ENCODE measurements at regions not wholly inside any gene's neighbourhood (a gene's known extent, or its start where the extent isn't known, plus 50 kb on each side); places are given as distances from the start of the nearest gene placed in this dataset.
"Not testable (repeated sequence)": the region's sequence is repeated elsewhere in the genome, so short reads cannot be mapped to it uniquely, and the experiment has no call there.

GRCh38 chr6:82517896-82518295, 154.3 kb downstream of the TPBG start:
- not testable (repeated sequence) for DNase-seq

DNA sequence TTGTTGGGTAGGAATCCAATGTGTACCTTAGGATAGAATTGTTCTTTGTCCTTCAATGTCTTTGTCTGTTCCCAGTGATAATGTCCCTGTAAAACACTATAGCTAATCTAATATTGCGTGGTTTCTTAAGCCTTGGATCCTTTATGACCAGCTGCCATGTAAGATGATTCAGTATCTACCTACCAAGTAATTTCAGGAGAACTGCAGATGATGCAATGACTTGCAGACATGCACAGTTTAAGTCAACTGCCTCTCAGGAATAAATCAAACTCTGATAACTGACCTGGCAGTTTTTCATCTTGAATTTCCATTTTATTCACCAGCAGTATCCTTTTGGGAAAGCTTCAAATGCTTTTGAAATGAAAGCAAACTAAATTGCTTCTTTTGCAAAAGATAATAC, 157.8 kb downstream of the TPBG start:
- DNase-seq = no peak

DNA sequence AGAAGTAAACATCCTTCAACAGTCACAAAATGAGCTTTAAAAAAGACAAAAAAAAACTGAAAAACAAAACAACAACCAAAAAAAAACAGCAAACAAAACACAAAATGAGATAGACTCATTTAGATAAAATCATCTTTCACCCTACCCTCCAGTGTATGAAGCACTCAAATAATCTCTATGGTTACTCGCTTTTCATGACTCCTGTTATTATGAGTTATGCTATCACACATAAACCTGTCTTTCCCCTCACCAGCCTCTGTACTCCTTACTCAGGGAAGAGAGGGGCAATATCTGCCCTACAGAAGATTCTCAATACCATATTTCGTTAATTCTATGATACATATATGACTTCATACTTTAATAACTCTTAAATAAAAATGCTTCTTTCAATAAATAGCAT, 158.2 kb downstream of the TPBG start:
- no peak for DNase-seq

DNA sequence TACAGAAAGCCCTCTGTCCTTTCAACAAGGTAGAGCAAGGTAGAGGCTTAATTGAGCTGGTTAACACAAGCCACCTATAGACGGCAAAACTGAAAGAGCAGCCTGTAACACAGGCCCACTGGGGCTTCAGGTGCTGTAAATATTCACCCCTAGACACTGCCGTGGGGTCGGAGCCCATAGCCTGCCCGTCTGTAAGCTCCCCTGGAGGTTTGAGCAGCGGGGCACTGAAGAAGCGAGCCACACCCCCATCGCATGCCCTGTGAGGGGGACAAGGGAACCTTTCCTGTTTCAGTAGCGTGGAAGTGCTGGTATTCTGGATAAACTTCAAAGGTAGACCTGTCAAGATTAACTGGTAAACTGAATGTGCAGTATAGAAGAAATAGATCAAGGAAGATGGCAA, 160.4 kb downstream of the TPBG start:
- no peak for DNase-seq

DNA sequence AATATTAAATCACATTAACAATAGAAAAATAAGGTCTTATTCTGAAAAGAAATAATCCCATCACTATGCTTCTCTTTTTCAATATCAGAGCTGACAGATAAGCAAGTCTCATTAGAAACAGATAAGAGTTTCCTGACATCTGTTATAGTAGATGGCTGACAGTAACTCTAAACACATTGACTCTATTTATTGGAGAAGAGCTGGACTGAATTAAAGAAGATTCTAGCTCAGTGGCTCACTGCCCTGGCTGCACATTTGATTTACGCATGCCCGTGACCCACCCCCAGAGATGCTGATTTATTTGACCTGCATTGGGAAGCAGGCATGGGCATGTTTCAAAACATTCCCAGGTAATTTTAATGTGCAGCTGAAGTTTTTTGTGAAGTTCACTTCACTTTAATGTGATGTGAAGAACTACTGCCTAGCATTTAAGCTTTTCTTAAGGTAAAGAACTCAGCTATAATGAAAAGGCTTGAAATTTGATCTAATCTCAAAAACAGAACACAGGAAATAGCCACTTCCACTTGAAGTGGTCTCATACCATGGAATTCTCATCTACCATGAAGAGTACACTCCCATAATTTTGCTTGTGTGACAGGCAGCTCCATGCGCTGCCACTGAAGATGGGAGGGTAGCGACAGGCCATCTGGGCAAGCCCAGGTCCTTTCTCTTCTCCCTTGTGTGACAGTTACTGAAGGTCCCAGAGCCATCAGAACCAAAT, 162.3 kb downstream of the TPBG start:
- peak; percentile 98 for DNase-seq

- DNase-seq = not testable (repeated sequence)
These were observed 166.4 kb downstream of the TPBG start for GRCh38 chr6:82529960-82530460.

DNA sequence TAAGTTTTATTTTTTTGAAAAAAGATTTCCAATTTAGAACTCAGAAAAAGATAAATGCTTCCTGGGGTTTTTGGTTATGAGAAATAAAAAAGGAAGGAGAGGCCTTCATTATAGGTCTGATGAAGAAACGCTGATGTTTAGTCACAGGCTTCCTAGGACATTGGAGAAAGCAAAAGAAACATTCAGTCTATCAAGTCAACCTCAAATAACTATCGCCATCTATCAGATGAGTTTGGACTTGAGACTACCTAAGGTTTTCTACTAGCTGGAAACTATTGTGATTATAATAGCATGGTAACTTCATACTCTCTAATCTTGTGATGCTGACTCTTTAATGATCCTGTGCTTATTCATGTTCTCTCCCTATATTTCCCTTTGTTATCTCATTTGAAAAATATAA, 171.3 kb downstream of the TPBG start:
- no peak for DNase-seq

DNA sequence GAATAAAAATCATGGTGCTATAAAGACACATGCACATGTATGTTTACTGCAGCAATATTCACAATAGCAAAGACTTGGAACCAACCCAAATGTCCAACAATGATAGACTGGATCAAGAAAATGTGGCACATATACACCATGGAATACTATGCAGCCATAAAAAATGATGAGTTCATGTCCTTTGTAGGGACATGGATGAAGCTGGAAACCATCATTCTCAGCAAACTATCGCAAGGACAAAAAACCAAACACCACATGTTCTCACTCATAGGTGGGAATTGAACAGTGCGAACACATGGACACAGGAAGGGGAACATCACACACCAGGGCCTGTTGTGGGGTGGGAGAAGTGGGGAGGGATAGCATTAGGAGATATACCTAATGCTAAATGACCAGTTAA, 185.9 kb downstream of the TPBG start:
- DNase-seq = not testable (repeated sequence)

DNA sequence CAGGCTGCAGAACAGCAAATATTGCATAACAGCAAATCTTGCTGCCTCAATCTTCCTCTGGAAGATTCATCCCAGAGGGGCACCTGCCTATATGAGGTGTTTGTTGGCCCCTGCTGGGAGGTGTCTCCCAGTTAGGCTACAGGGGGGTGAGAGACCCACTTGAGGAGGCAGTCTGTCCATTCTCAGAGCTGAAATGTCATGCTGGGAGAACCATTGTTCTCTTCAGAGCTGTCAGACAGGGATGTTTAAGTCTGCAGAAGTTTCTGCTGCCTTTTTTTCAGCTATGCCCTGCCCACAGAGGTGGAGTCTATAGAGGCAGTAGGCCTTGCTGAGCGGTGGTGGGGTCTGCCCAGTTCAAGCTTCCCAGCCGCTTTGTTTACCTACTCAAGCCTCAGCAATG, 187.7 kb downstream of the TPBG start:
- not testable (repeated sequence) for DNase-seq

DNA sequence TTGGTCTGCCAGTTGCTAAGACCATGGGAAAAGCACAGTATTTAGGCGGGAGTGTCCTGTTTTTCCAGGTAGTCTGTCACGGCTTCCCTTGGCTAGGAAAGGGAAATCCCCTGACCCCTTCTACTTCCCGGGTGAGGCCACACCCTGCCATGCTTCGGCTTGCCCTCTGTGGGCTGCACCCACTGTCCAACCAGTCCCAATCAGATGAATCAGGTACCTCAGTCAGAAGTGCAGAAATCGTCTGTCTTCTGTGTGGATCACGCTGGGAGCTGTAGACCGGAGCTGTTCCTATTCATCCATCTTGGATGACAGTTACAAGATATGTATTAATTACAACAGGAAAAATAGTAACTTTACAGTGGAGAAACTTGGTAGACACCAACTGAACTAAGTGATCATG, 188.2 kb downstream of the TPBG start:
- no peak for DNase-seq

- DNase-seq = no peak
These were observed 190.4 kb downstream of the TPBG start for GRCh38 chr6:82553863-82554531.

DNA sequence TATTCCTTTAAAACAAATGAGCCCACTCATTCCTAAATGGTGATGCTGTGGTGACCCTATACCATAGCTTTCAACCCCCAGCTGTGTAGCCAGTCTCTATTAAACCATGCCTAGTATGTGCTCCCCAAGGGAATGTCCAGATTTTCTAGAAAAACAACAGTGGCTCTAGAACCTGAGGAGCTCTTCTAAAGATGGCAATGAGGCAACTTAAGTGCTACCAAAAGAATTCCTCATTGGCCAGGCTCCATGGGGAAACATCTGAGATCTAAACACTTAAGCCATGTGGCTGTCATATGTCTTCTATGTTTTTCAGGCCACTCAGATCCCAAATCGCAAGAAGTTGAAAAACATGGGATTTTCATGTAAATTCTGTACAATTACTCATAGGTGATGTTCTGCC, 191.0 kb downstream of the TPBG start:
- no peak for DNase-seq

GRCh38 chr6:82555801-82556200, 192.2 kb downstream of the TPBG start:
- DNase-seq = no peak

GRCh38 chr6:82558531-82558930, 194.9 kb downstream of the TPBG start:
- not testable (repeated sequence) for DNase-seq

DNA sequence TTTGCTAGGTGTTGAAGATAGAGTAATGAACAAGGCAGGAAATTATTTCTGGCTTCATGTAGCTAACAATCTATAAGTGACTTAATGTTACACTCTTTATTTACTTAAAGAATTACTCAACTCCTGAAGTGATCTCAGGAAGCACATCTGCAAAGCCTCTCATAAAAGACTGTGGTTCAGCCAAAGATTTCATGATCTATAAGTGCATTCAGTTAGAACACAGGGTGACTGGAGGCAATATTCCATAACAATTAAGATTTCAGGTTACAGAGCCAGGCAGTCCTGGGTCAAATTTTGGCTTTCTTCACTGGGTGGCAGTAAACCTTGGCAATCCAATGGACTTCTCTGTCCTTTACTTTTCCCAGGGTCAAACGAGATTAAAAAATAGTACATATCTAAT, 204.0 kb downstream of the TPBG start:
- peak; percentile 71 for DNase-seq

DNA sequence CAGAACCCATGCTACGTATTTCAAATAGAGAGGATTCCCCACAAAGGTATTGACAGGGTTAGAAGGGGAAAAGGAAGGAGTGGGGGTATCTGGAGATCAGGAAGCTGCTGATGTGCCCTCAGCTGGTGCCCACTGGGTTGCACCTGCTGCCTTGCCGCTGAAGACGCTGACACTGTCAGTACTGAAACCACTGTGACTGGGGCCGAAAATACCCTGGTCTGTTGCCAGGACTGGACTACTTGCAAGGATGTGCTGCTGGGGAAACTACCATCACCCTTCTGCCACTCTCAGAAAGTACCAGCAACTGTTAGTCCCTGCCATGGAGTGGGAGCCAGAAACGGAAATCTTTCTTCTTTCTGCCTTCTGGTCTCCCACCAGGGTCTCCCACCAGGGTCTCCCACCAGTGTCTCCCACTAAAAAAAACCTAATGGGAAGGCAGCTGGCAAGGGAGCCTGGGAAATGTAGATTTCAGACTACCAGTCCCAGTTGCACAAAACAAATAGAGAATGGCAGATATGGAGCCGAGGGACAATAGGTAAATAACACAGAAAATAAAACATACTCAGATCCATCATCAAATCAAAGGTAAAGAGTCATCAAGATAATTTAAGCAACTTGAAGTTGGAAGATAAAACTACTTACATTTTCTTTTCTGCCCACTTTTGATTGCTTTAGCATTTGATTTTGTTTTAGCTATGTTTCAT, 204.8 kb downstream of the TPBG start:
- peak; percentile 95 for DNase-seq

DNA sequence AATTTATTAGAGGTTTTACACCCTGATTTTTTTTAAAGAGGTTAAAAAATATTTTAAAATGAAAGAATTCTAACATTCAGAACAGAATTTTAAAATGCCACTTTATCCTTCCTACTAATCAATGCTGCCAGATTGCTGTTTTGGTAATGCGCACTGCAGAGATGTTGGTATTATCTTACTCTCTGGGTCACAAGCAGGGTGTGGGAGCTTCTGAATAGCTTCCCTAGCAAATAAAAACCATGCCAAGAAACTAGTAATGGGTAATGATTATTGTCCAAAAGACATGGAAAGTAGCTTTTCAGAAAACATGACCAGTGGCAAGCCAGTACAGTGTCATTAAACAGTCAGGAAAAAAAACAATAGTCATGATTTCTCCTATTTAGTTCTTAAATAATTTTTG, 205.4 kb downstream of the TPBG start:
- DNase-seq = peak; percentile 61

DNA sequence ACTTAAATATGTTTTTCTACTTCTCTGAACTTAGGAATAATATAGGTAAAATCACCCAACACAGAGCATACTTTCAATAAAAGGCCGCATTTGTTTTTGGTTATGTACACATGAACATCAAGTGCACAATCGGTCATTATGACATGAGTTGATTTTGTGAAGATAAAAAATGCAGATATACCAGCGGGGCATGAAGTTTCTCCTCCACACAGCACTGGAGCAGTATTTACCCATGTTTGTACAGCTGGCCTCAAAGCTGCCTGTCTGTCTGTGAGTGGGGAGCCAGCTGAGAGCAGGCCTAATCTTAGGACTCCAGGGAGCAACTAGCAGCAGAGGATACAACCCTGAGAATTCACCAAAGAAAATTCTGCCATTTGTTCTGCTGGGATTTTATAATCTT, 206.5 kb downstream of the TPBG start:
- DNase-seq = peak; percentile 96

- no peak for DNase-seq
These were observed 207.8 kb downstream of the TPBG start for GRCh38 chr6:82571455-82571854.

- no peak for DNase-seq
These were observed 209.8 kb downstream of the TPBG start for GRCh38 chr6:82573254-82573972.

GRCh38 chr6:82576284-82576683, 212.7 kb downstream of the TPBG start:
- no peak for DNase-seq

GRCh38 chr6:82584194-82584695, 220.6 kb downstream of the TPBG start:
- no peak for DNase-seq

GRCh38 chr6:82584856-82585255, 221.2 kb downstream of the TPBG start:
- no peak for DNase-seq
